Keratinocyte (primary cell): ENCODE measurements at regions not wholly inside any gene's neighbourhood (a gene's known extent, or its start where the extent isn't known, plus 50 kb on each side); places are given as distances from the start of the nearest gene placed in this dataset.

Experiments
- DNase-seq: peaks from one replicate; pipeline ENCODE4 v3.0.0-alpha.2; 2011; ENCODE audit warnings: low read depth, missing footprints, low spot score
- FAIRE-seq: peaks from 2 replicates; lab custom pipeline; 2011; peaks lifted over from hg19 to GRCh38; lab: Jason Lieb, UNC
- H2AFZ ChIP-seq: 2 replicates; pipeline ENCODE4 v1.6.0; 2012; ENCODE audit warnings: low read length, control low read depth, inconsistent platforms; ENCODE audit not compliant: control insufficient read depth
- H3K27ac ChIP-seq: 2 replicates; pipeline ENCODE4 v1.5.1; 2011; ENCODE audit warnings: low read length; ENCODE audit not compliant: control insufficient read depth, insufficient read depth
- H3K27me3 ChIP-seq: 3 replicates; pipeline ENCODE4 v1.6.0; 2011; ENCODE audit warnings: low read length; ENCODE audit not compliant: control insufficient read depth, insufficient read depth; ENCODE audit errors: extremely low read depth
- H3K36me3 ChIP-seq, 2 experiments: 2 replicates in 1 of 2; 3 replicates in 1 of 2; pipeline ENCODE4 v1.5.1; 2011; ENCODE audit warnings: low read length in 2 of 2, mild to moderate bottlenecking in 1 of 2; ENCODE audit not compliant: control insufficient read depth in 2 of 2, insufficient read depth in 2 of 2; ENCODE audit errors: extremely low read depth in 1 of 2
- H3K4me1 ChIP-seq: 3 replicates; pipeline ENCODE4 v1.5.1; 2011; ENCODE audit warnings: low read length; ENCODE audit not compliant: control insufficient read depth, insufficient read depth; ENCODE audit errors: extremely low read depth
- H3K4me2 ChIP-seq: 3 replicates; pipeline ENCODE4 v1.6.0; 2011; ENCODE audit warnings: low read depth, low read length; ENCODE audit not compliant: control insufficient read depth, insufficient read depth; ENCODE audit errors: extremely low read depth
- H3K4me3 ChIP-seq, 3 experiments: fragments of 200-600 bp in 1 of 3; sonication (generic) in 1 of 3; 2 replicates in 2 of 3; 3 replicates in 1 of 3; pipeline ENCODE4 v1.5.1; 2011 to 2016; ENCODE audit warnings: low read length in 3 of 3, mild to moderate bottlenecking in 3 of 3, control low read depth in 2 of 3, inconsistent platforms in 1 of 3, low read depth in 1 of 3, mixed read lengths in 1 of 3, mixed run types in 1 of 3, moderate library complexity in 1 of 3; ENCODE audit not compliant: control insufficient read depth in 2 of 3, insufficient read depth in 2 of 3; ENCODE audit errors: extremely low read depth in 1 of 3
- H3K79me2 ChIP-seq: 2 replicates; pipeline ENCODE4 v1.6.0; 2012; ENCODE audit warnings: low read length; ENCODE audit not compliant: control insufficient read depth, insufficient read depth
- H3K9ac ChIP-seq: 3 replicates; pipeline ENCODE4 v1.6.0; 2011; ENCODE audit warnings: low read length; ENCODE audit not compliant: control insufficient read depth, insufficient read depth; ENCODE audit errors: extremely low read depth
- H3K9me1 ChIP-seq: 3 replicates; pipeline ENCODE4 v1.6.0; 2011; ENCODE audit warnings: low read length; ENCODE audit not compliant: control insufficient read depth, insufficient read depth; ENCODE audit errors: extremely low read depth
- H3K9me3 ChIP-seq: 2 replicates; pipeline ENCODE4 v1.5.1; 2012; ENCODE audit warnings: low read depth, low read length; ENCODE audit not compliant: control insufficient read depth
- H4K20me1 ChIP-seq: 3 replicates; pipeline ENCODE4 v1.6.0; 2011; ENCODE audit warnings: low read length; ENCODE audit not compliant: control insufficient read depth, insufficient read depth; ENCODE audit errors: extremely low read depth
- CTCF ChIP-seq, 3 experiments: IDR thresholded peaks in 1 of 3; conservative IDR thresholded peaks in 1 of 3; optimal IDR thresholded peaks in 1 of 3; 2 replicates in 2 of 3; 3 replicates in 1 of 3; pipeline versions ENCODE3 to v1.5.1; 2011; ENCODE audit warnings: low read length in 3 of 3, mild to moderate bottlenecking in 3 of 3, moderate library complexity in 2 of 3, control low read depth in 1 of 3, inconsistent platforms in 1 of 3; ENCODE audit not compliant: insufficient read depth in 2 of 3; ENCODE audit errors: extremely low read depth in 1 of 3
- EZH2 ChIP-seq: IDR thresholded peaks from one replicate; pipeline ENCODE4 v1.6.1; 2012; ENCODE audit warnings: inconsistent platforms, mild to moderate bottlenecking, low read length, moderate library complexity
- dilution Hi-C: fragments of 300-500 bp; cut with MboI; formaldehyde crosslinking; loops from one replicate; pipeline ENCODE4 v1.7.0; 2020; ENCODE audit warnings: low sequenced_read_pairs; ENCODE audit not compliant: extremely low pct_ligation_motif_present

GRCh38 chr17:77738751-77739531 is 219.6 kb upstream of the TNRC6C start:
- Histone ChIP-seq H3K4me2 (no peak overlapping the region), H3K36me3 (no peaks in the 10 kb centered on the region), H3K9me1 (no peaks in the 10 kb centered on the region), H3K9me3 (no peaks in the 10 kb centered on the region), H3K4me3 (no peak overlapping the region), H3K79me2 (no peaks in the 10 kb centered on the region), H3K4me1 (no peaks in the 10 kb centered on the region), H3K27me3 (peaks cover 39% of the 10 kb centered on the region), H4K20me1 (no peaks in the 10 kb centered on the region), H2AFZ (no peak overlapping the region), H3K27ac (no peak overlapping the region), H3K9ac (no peak overlapping the region)
- TF ChIP-seq EZH2 (no peak), CTCF (optimal IDR thresholded peaks at IDR 0.05 in 1 of 3, IDR thresholded peaks at IDR 0.05 in 1 of 3, conservative IDR thresholded peaks at IDR 0.05 in 1 of 3; ENCODE audit: extremely low read depth in 1 of 3, insufficient read depth in 2 of 3, low read length in 3 of 3) (no peak)
- DNase-seq (no peak), FAIRE-seq (no peak)
- dilution Hi-C loops = no loop called here

- Histone ChIP-seq H3K4me2 (no peak overlapping the region), H3K27me3 (peaks cover 24% of the 10 kb centered on the region), H3K79me2 (no peaks in the 10 kb centered on the region), H4K20me1 (no peaks in the 10 kb centered on the region), H3K9me1 (no peaks in the 10 kb centered on the region), H3K36me3 (no peaks in the 10 kb centered on the region), H2AFZ (no peak overlapping the region), H3K9me3 (no peaks in the 10 kb centered on the region), H3K9ac (no peak overlapping the region), H3K4me3 (no peak overlapping the region), H3K4me1 (no peaks in the 10 kb centered on the region), H3K27ac (no peak overlapping the region)
- FAIRE-seq (no peak), DNase-seq (no peak)
- TF ChIP-seq CTCF (optimal IDR thresholded peaks at IDR 0.05 in 1 of 3, IDR thresholded peaks at IDR 0.05 in 1 of 3, conservative IDR thresholded peaks at IDR 0.05 in 1 of 3; ENCODE audit: extremely low read depth in 1 of 3, insufficient read depth in 2 of 3, low read length in 3 of 3) (no peak), EZH2 (no peak)
- dilution Hi-C loops = no loop called here
Observed at GRCh38 chr17:77740481-77740880, 218.0 kb upstream of the TNRC6C start.
